NT2/D1 (cell line): ENCODE measurements at regions not wholly inside any gene's neighbourhood (a gene's known extent, or its start where the extent isn't known, plus 50 kb on each side); places are given as distances from the start of the nearest gene placed in this dataset.

Source experiments
- YY1 ChIP-seq: IDR thresholded peaks from 2 replicates; pipeline ENCODE4 v1.6.1; 2011; ENCODE audit not compliant: insufficient read length, insufficient read depth
- ZNF274 ChIP-seq: IDR thresholded peaks from 2 replicates; pipeline ENCODE4 v1.6.1; 2011; ENCODE audit warnings: mild to moderate bottlenecking, low read depth, low read length

GRCh38 chr15:91712286-91712685 lies 141.2 kb upstream of the SLCO3A1 start:
- TF ChIP-seq ZNF274 (no peak), YY1 (no peak)
